WTC11 (cell line): ENCODE measurements at regions not wholly inside any gene's neighbourhood (a gene's known extent, or its start where the extent isn't known, plus 50 kb on each side); places are given as distances from the start of the nearest gene placed in this dataset.

Experiments
- CTCF ChIP-seq: fragments of 200-600 bp; IDR thresholded peaks from 2 replicates; pipeline ENCODE4 v1.8.0; 2022; ENCODE audit warnings: antibody characterized with exemption
- TF ChIP-seq, protein P1 (sequence below): fragments of 250-450 bp; sonication (Bioruptor Pico); IDR thresholded peaks from 2 replicates; pipeline ENCODE4 v1.9.0; 2021; ENCODE audit warnings: moderate library complexity, mild to moderate bottlenecking, inconsistent platforms, borderline replicate concordance
- TF ChIP-seq, protein P2 (sequence below): sonication (generic); formaldehyde crosslinking; IDR thresholded peaks from 2 replicates; pipeline ENCODE4 v1.8.1; 2023; ENCODE audit warnings: mild to moderate bottlenecking, missing genetic modification reagents, moderate library complexity

- no peak for TF ChIP-seq CTCF
- TF ChIP-seq, protein P1, sequence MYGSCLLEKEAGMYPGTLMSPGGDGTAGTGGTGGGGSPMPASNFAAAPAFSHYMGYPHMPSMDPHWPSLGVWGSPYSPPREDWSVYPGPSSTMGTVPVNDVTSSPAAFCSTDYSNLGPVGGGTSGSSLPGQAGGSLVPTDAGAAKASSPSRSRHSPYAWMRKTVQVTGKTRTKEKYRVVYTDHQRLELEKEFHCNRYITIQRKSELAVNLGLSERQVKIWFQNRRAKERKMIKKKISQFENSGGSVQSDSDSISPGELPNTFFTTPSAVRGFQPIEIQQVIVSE = no peak
- TF ChIP-seq, protein P2, sequence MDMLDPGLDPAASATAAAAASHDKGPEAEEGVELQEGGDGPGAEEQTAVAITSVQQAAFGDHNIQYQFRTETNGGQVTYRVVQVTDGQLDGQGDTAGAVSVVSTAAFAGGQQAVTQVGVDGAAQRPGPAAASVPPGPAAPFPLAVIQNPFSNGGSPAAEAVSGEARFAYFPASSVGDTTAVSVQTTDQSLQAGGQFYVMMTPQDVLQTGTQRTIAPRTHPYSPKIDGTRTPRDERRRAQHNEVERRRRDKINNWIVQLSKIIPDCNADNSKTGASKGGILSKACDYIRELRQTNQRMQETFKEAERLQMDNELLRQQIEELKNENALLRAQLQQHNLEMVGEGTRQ (CRISPR knock-in tag) = no peak
Measured at GRCh38 chr5:2039180-2039531, 156.4 kb upstream of the IRX4 start.
